Lower lobe of right lung (tissue), 2 donors: ENCODE measurements at regions not wholly inside any gene's neighbourhood (a gene's known extent, or its start where the extent isn't known, plus 50 kb on each side); places are given as distances from the start of the nearest gene placed in this dataset.

Source experiments
- ATAC-seq, 2 donors: fragments of 200-7000 bp; cut with Tn5 transposase; one replicate each; pipeline ENCODE4 v1.9.1; 2020 to 2022; ENCODE audit warnings: mild to moderate bottlenecking in 2 of 2, moderate library complexity in 2 of 2
- DNase-seq: peaks from one replicate; pipeline ENCODE4 v3.0.0-alpha.2; 2020
- H3K27ac ChIP-seq: fragments of 200-600 bp; one replicate; pipeline ENCODE4 v1.8.0; 2022
- H3K27me3 ChIP-seq: fragments of 200-600 bp; one replicate; pipeline ENCODE4 v1.8.0; 2022; ENCODE audit warnings: low read depth
- H3K36me3 ChIP-seq: fragments of 200-600 bp; one replicate; pipeline ENCODE4 v1.8.0; 2022; ENCODE audit warnings: mild to moderate bottlenecking
- H3K4me1 ChIP-seq: fragments of 200-600 bp; one replicate; pipeline ENCODE4 v1.8.0; 2022
- H3K4me3 ChIP-seq: fragments of 200-600 bp; one replicate; pipeline ENCODE4 v1.8.0; 2022; ENCODE audit warnings: mild to moderate bottlenecking
- H3K9me3 ChIP-seq: fragments of 200-600 bp; one replicate; pipeline ENCODE4 v1.8.0; 2022
- intact Hi-C: fragments of 100-400 bp; cut with DNase I; formaldehyde crosslinking; loops from one replicate; pipeline ENCODE4 v1.11.0; 2022
- TF ChIP-seq, protein P1 (sequence below): fragments of 200-600 bp; IDR thresholded peaks from one replicate; pipeline ENCODE4 v1.8.0; 2022; ENCODE audit warnings: antibody characterized with exemption, mild to moderate bottlenecking
- donor health status: DM: no; HTN: yes; CAD: no; lungs with severe emphysema.

DNA sequence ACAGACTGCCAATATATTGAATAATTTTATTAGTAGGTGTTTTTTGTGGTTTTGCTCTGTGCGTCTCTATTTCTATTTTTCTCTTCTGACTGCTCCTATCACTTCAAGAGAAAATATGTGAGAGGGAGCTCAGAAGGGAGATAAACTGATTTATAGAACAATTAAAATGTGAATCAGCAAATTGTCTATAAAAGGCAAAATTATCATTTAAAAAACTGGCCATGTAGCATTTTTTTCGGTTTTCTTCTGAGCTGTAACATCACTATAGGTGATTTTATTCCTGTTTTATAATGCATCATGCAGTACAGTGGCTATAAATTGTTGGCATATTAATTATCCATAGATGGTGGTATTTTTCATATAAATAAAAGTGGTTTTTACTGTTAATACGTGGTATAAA, 416.5 kb downstream of the DOK5 start:
- Histone ChIP-seq H3K9me3 (no peaks in the 10 kb centered on the region), H3K36me3 (no peaks in the 10 kb centered on the region), H3K4me3 (no peak overlapping the region), H3K27me3 (no peaks in the 10 kb centered on the region), H3K4me1 (no peaks in the 10 kb centered on the region), H3K27ac (no peak overlapping the region)
- no peak for DNase-seq
- intact Hi-C loops = no loop called here
- TF ChIP-seq, protein P1, sequence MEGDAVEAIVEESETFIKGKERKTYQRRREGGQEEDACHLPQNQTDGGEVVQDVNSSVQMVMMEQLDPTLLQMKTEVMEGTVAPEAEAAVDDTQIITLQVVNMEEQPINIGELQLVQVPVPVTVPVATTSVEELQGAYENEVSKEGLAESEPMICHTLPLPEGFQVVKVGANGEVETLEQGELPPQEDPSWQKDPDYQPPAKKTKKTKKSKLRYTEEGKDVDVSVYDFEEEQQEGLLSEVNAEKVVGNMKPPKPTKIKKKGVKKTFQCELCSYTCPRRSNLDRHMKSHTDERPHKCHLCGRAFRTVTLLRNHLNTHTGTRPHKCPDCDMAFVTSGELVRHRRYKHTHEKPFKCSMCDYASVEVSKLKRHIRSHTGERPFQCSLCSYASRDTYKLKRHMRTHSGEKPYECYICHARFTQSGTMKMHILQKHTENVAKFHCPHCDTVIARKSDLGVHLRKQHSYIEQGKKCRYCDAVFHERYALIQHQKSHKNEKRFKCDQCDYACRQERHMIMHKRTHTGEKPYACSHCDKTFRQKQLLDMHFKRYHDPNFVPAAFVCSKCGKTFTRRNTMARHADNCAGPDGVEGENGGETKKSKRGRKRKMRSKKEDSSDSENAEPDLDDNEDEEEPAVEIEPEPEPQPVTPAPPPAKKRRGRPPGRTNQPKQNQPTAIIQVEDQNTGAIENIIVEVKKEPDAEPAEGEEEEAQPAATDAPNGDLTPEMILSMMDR = no peak
- no peak for ATAC-seq

- intact Hi-C loops = no loop called here
- H3K27me3 ChIP-seq = no peaks in the 10 kb centered on the region
These were observed 404.0 kb downstream of the DOK5 start for GRCh38 chr20:54879393-54879792.

DNA sequence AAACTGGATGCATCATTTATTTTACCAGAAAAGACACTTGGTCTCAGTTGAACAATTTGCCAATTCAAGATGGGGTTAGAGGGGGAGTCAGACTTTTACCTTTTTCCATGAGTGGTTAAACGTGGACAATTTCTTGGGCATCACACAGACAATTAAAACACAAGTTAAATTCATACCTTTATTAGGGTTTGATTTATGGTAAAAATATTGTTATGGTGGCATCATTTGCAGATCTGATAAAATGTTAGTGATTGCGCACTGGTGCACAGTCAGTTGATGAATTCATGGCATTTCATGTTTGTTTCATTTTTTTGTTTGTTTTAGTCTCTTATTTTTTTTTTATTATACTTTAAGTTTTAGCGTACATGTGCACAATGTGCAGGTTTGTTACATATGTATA, 399.9 kb downstream of the DOK5 start:
- ATAC-seq (no peak), DNase-seq (no peak)
- no peaks in the 10 kb centered on the region for H3K4me1 ChIP-seq
- no peaks in the 10 kb centered on the region for H3K36me3 ChIP-seq
- H3K27me3 ChIP-seq = no peaks in the 10 kb centered on the region
- TF ChIP-seq, protein P1 = no peak
- H3K9me3 ChIP-seq = no peaks in the 10 kb centered on the region
- H3K4me3 ChIP-seq = no peak overlapping the region
- no peak overlapping the region for H3K27ac ChIP-seq
- intact Hi-C loops = no loop called here

More at GRCh38 chr20:54879393-54879792, 404.0 kb downstream of the DOK5 start:
- H3K9me3 ChIP-seq = no peaks in the 10 kb centered on the region
- no peak overlapping the region for H3K4me3 ChIP-seq
- no peak for ATAC-seq
- no peak overlapping the region for H3K27ac ChIP-seq
- H3K4me1 ChIP-seq = no peaks in the 10 kb centered on the region
- H3K36me3 ChIP-seq = no peaks in the 10 kb centered on the region
- TF ChIP-seq, protein P1 = no peak
- no peak for DNase-seq

GRCh38 chr20:54874718-54875117, 399.3 kb downstream of the DOK5 start:
- ATAC-seq (no peak), DNase-seq (no peak)
- Histone ChIP-seq H3K4me3 (no peak overlapping the region), H3K4me1 (no peaks in the 10 kb centered on the region), H3K9me3 (no peaks in the 10 kb centered on the region), H3K27ac (no peak overlapping the region), H3K36me3 (no peaks in the 10 kb centered on the region), H3K27me3 (no peaks in the 10 kb centered on the region)
- TF ChIP-seq, protein P1 = no peak
- intact Hi-C loops = no loop called here

DNA sequence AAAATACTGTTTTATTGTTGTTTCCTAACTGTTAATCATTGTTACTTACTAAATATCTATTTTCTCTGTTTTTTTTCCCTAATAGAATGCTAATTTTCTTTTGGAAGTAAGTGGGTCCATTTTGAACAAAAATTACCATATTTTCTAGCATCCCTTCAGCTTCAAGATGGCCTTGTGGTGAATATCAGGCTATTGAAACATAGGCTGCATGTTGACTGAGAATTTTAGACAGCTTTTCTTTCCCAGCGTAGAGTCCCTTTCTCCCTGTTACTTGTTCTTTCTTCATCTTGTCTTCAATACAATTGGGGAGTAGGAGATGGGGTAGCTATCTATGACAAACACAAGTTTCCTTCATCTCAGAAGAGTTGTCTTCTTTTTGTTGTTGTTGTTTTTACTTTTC, 397.0 kb downstream of the DOK5 start:
- TF ChIP-seq, protein P1 = no peak
- Histone ChIP-seq H3K9me3 (no peaks in the 10 kb centered on the region), H3K27ac (no peak overlapping the region), H3K4me1 (no peaks in the 10 kb centered on the region), H3K4me3 (no peak overlapping the region), H3K27me3 (no peaks in the 10 kb centered on the region), H3K36me3 (no peaks in the 10 kb centered on the region)
- DNase-seq (no peak), ATAC-seq (no peak)
- intact Hi-C loops = no loop called here

DNA sequence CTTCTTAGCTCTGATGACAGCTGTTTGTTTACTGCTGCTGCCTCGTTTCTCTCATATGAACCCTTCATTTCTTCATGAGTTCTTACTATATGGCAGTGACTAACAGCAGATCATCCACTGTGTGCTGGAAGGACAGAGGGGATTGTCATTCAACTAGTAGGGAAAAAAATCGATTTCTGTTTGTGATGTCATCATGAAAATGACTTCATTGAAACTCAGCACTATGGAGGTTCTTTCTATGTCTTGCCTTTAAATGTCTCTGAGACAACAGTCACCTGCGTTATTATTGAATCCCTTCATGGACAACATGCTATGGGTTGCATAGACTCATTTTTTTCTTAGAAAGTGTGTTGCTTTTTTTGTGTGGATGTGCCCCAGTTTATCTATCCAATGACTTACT, 394.4 kb downstream of the DOK5 start:
- ATAC-seq = no peak
- no peaks in the 10 kb centered on the region for H3K36me3 ChIP-seq
- H3K27ac ChIP-seq = no peak overlapping the region
- no peaks in the 10 kb centered on the region for H3K4me1 ChIP-seq
- TF ChIP-seq, protein P1 = no peak
- H3K9me3 ChIP-seq = no peaks in the 10 kb centered on the region
- intact Hi-C loops = no loop called here
- no peaks in the 10 kb centered on the region for H3K27me3 ChIP-seq
- DNase-seq = no peak
- H3K4me3 ChIP-seq = no peak overlapping the region
